ENCODE measurements at regions not wholly inside any gene's neighbourhood (a gene's known extent, or its start where the extent isn't known, plus 50 kb on each side); places are given as distances from the start of the nearest gene placed in this dataset.
"Not testable (repeated sequence)": the region's sequence is repeated elsewhere in the genome, so short reads cannot be mapped to it uniquely, and the experiment has no call there.

DNA sequence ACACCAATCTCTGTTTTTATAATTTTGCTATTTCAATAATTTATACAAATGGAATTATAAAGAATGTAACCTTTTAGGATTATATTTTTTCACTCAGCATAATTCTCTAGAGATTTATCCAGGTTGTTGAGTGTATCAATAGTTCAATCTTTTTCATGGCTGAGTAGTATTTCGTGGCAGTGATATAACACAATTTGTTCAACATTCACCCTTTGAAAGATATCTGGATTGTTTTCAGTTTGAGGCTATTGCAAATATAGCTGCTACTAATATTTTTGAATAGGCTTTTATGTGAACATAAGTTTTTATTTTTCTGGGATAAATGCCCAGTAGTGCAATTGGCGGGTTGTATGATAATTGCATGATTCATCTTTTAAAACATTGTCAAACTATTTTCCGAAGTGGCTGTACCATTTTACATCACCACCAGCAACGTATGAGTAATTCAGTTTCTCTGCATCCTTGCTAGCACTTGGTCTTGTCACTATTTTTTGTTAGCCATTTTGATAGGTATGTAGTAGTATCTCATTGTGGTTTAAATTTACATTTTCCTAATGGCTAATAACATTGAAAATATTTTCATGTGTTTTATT is 55.6 kb upstream of the ABCD3 start:
- DNase-seq: no peak

DNA sequence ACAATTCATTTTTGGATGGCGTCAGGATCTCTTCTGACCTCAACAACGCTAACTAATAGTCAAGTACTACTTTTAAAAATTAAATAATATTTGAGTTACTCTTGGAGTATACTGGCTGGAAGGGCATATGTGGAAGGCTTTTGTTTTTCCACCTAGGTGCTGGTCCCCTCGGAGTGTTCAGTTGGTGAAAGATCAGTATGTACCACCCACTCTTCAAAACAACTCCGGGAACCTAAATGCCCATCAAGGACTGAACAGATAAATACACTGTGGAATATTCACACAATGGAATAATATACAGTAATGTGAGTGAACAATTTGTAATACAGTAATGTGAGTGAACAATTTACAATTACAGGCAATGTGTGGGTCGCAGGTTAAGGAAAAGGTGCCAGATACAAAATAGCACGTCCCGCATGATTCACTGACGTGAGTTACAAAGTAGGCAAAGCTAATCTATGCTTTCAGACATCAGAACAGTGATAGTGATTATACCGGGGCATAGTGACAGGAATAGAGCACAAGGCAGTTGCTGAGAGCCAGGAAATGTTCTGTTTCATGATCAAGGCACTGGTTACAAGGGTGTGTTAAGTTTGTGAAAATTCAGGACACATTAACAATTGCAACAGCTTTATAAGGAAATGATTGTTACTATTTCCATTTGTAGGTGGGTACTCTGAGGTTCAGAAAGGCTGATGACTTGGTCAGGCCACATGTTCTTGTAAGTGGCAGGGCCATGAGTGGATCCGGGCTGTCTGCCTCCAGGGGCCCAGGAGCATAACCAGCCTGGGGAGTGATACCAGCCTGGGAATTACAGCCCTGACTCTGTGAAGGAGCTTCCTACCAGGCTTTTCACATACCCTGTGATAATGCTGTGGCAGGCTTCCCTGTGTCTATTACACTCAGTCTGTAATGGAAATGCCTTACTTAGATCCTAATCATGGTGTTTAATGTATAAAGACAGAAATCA is 59.3 kb upstream of the ABCD3 start:
- DNase-seq: no peak

DNA sequence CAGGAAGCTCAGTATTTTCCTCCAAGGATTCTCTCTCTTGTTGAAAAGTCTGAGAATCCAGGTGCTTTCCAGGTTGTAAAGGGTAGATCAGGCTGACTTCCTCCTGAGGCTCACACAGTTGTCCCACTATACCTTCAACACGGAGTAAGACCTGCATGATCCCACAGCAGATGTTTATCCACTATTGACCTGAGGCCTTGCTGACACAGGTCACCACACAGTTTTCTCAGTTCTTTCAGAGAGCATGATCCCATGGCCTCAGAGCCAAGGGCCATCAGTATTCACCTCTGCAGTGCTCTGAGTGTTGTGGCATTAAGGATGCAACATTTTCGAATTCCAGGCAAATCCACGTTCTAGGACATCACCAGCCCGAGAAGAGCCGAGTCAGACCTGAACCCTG is 60.5 kb upstream of the ABCD3 start:
- no peak for DNase-seq

GRCh38 chr1:94355485-94355980 is 62.7 kb upstream of the ABCD3 start:
- no peak for DNase-seq

- DNase-seq: no peak
Observed at GRCh38 chr1:94351481-94351880, 66.7 kb upstream of the ABCD3 start.

DNA sequence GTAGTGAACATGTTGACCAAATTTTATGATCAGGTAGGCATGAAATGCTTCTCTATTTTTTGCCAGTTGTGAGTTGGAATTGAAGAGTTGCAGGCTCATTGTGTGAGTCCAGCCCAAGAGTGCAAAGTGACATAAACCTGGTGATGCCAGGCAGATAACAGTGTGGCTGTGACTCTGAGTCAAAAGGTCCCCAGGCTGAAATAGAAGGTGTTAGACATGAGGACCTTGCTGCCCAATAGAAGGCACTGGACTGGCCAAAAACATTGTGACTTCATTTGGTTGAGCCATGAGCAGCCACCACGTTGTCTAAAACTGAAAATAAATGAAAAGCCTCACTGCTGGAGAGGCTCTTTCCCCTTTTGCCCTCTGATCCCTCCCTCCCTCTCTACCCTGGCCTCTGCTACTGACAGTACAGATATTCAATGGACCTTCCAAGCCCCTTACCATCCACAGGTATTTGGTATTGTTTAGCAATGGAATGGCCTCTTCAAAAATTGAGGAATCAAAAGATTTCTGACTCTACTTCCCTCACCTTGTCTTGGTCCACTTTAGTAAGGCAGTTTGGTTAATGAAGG is 67.8 kb upstream of the ABCD3 start:
- no peak for DNase-seq

GRCh38 chr1:94349853-94350252 is 68.3 kb upstream of the ABCD3 start:
- no peak for DNase-seq

DNA sequence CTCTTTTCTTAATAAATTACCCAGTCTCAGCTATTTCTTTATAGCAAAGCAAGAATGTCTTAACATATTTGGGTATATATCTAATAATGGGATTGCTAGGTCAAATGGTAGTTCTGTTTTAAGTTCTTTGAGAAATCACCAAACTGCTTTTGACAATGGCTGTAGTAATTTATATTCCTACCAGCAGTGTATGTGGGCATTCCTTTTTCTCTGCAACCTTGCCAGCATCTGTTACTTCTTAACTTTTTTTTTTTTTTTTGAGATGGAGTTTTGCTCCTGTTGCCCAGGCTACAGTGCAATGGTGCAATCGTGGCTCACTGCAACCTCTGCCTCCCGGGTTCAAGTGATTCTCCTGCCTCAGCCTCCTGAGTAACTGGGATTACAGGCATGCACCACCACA is 69.8 kb upstream of the ABCD3 start:
- not testable (repeated sequence) for DNase-seq

GRCh38 chr1:94345148-94345721 is 73.0 kb upstream of the ABCD3 start:
- DNase-seq: no peak

GRCh38 chr1:94342416-94342815 is 75.8 kb upstream of the ABCD3 start:
- DNase-seq: no peak

- DNase-seq: no peak
Observed at GRCh38 chr1:94339206-94339927, 78.8 kb upstream of the ABCD3 start.

DNA sequence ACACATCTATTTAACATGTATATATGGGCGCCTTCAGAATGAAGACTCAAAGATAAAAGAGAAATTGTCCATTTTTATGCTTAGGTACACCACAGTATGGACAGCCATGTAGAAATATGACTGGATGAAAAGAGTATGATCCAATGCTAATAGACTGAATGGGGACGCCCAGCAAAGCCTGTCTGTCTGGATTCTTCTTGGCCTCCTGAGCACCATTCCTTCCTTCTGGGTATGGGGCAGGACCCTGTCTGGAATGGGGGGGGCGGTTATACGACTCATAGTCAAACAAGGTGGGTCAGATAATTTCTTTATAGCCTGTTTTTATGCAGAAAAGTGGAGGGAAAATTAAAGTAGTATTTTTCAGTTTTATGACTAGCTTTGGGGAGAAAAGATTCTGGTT is 81.2 kb upstream of the ABCD3 start:
- no peak for DNase-seq

DNA sequence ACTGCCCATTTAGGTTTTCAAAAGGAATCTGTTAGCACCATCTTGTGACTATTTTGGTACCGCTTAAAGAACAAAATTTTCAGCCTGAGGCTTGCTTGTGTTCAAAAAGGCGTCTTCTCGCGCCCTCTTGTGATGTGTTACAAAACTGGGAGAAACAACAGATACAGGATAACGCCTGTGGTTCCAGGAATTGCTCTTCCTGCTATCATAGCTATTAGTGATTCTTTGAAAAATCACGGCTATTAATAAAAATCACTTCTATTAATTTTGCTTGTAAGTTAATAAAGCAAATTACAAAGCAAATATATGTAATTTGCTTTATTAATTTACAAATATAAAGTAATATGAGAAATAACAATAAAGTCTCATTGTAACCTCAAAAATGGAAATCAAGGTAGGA is 82.2 kb upstream of the ABCD3 start:
- DNase-seq: peak; percentile 65

DNA sequence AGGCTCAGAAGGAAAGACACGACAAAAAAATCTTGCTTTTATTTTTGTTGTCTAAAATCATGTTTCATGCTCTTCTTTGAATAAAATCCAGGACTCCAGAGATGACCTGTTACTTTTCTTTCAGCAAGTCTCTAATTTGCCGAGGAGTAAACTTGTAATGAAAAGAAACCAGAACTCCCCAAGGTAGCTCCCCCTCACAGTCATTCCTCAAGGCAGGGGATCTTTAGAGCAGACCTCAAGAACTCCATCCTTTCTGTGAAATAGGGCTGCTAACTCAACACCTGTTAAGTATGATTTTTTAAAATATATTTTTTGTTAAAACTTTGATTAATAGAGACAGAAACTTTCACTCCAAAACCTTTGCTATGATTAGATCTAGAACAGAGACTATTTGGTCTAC is 82.7 kb upstream of the ABCD3 start:
- no peak for DNase-seq

DNA sequence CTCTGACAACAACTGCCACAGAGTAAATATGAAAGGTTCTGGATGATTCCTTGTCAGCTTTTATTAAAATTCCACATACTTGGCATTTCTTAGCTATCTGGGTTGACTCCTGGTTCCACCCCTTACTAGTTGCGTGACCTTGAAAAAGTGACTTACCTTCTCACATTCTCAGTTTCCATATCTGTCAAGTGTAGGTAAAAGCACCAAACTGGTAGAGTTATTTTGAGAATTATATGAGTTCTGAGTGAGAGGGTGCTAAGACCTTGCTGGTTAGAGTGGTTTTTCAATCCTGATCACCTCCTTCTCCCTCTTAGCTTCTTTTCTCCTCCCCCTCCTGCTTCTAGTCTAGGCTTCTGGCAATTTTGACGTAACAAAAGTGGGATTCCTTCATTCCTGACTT is 83.4 kb upstream of the ABCD3 start:
- DNase-seq: no peak

- peak; percentile 52 for DNase-seq
Observed at GRCh38 chr1:94332952-94333351, 85.2 kb upstream of the ABCD3 start.

DNA sequence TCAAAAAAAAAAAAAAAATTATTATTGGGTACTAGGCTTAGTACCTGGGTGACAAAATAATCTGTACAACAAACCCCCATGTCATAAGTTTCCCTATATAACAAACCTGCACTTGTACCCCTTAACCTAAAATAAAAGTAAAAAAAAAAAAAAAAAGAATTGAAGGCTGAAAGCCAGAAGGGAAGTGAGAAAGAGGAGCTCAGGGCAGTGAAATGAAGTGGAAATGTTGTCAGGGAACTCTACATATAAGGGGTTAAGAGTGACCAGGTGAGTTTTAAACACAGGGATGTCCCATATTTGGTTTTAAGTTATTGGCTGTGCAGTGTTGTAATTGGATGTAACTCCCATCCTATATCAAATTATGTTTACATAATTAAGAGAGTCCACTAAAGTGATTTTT is 85.7 kb upstream of the ABCD3 start:
- peak; percentile 52 for DNase-seq

DNA sequence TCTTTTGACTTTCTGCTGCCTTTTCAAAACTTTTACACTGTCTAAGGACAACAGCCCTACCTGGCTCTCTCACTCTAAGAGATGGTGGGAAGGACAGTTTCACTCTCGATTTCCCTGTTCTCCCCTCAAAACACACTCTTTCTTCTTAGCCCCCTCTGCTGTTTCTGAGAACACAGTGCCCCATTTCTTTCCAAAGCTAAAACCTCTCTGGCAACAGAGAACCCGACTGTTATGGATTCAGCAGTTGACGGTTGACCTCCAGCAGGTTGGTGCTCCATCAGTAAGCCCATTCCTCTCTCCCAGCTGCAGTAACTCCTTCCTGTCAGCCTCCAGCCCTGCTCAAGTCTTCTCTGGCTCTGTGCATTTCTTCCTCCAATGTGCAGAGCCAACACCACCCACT is 88.2 kb upstream of the ABCD3 start:
- no peak for DNase-seq

DNA sequence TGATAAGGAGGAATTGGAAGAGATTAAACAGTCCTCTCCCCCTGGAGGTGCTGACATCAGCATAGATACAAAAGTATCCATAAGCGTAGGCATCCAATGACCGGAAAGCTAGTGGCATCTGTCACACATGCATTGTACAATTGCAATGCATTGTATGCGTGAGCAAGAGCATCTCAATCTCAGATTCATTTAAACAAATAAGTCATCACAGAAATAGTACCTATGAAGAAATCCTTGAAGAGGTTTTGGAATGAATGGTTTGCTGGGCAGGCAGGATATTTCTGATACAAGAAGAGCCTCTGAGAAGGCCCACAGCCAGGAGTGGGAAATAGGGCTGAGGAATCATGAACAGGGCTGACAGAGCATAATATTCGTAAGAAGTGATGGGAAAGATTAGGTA is 88.9 kb upstream of the ABCD3 start:
- DNase-seq: no peak

DNA sequence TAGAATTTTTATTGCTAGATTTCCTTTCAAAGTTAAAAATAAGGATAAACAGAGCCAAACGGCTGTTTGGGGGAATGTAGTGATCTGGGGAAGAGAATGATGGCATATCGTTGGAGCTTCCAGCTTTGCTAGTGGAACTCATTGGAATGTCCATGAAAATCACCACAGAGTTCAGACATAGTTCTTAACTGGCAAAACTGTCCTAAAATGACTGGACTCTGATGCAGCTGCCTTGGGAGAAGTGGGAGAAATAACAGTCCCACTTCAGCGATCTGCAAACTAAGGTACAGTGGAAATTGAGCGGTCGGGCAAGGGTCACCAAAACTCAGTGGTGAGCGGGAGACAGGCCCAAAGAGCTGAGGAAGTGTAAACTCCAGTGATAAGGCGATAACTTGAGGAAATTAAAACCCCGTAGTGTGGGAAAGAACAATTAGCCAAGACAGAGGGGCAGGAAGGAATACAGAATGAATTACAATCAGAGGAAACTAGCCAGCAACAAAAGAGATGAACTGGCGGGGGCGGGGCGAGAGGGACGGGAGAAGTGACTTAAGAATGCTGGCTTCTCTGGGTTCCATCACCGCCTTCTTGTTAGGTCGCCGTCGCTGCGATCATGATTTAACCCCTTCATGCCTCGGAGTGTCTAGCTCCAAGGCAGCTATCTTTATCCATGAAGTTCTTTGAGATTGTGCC is 89.8 kb upstream of the ARHGAP29 start:
- DNase-seq: no peak

DNA sequence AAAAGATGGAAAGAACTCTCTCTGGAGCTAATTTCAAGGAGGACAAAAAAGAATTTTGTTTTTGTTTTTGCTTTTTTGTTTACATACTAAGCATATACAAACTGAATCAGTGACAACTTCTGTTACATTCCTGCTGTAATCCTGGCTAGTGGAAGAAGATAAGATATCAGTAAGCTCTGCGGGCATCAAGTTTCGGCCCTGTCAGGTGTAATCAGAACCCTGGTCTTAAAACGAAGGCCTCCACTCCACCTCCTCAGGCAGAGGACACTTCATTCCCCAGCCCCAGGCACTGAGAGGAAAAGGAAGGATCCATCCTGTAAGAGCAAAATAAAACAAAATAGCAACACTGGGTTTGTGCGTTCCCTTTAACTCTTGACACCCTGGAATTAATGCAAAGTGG is 88.9 kb upstream of the ARHGAP29 start:
- no peak for DNase-seq

All from NCI-H748 treated with DMSO at 0.1 percent for 48 hours (cell line).